Mesenchymal stem cell (in vitro differentiated cells and primary cell): ENCODE measurements at regions not wholly inside any gene's neighbourhood (a gene's known extent, or its start where the extent isn't known, plus 50 kb on each side); places are given as distances from the start of the nearest gene placed in this dataset.

Experiments
- DNase-seq: peaks from one replicate; pipeline ENCODE4 v3.0.0-alpha.2; 2013
- H2AFZ ChIP-seq: one replicate; pipeline ENCODE4 v1.6.1; 2013; ENCODE audit warnings: low read depth, mild to moderate bottlenecking, control low read depth, inconsistent platforms, low read length, moderate library complexity
- H2AK5ac ChIP-seq: 2 replicates; pipeline ENCODE4 v1.6.1; 2013; ENCODE audit warnings: low read length, moderate library complexity, mild to moderate bottlenecking, inconsistent platforms; ENCODE audit not compliant: severe bottlenecking
- H2BK120ac ChIP-seq: one replicate; pipeline ENCODE4 v1.6.1; 2013; ENCODE audit warnings: low read depth, mild to moderate bottlenecking, inconsistent platforms, low read length, moderate library complexity
- H2BK12ac ChIP-seq, 2 experiments: one replicate each; pipeline ENCODE4 v1.6.1; 2013; ENCODE audit warnings: inconsistent platforms in 2 of 2, low read length in 2 of 2, mild to moderate bottlenecking in 2 of 2, moderate library complexity in 2 of 2, control low read depth in 1 of 2
- H2BK15ac ChIP-seq: one replicate; pipeline ENCODE4 v1.6.1; 2013; ENCODE audit warnings: mild to moderate bottlenecking, low read depth, inconsistent platforms; ENCODE audit not compliant: poor library complexity, severe bottlenecking
- H2BK5ac ChIP-seq: 2 replicates; pipeline ENCODE4 v1.6.1; 2013; ENCODE audit warnings: low read depth, mild to moderate bottlenecking, low read length, control low read depth, inconsistent platforms; ENCODE audit not compliant: poor library complexity, severe bottlenecking
- H3K14ac ChIP-seq, 2 experiments: one replicate each; pipeline ENCODE4 v1.6.1; 2013; ENCODE audit warnings: inconsistent platforms in 2 of 2, low read length in 2 of 2, control low read depth in 1 of 2, mild to moderate bottlenecking in 1 of 2, moderate library complexity in 1 of 2
- H3K18ac ChIP-seq, 2 experiments: one replicate each; pipeline ENCODE4 v1.6.1; 2013; ENCODE audit warnings: inconsistent platforms in 2 of 2, low read length in 2 of 2, control low read depth in 1 of 2, low read depth in 1 of 2, mild to moderate bottlenecking in 1 of 2
- H3K23ac ChIP-seq, 2 experiments: one replicate each; pipeline ENCODE4 v1.6.1; 2013; ENCODE audit warnings: inconsistent platforms in 2 of 2, low read length in 2 of 2, mild to moderate bottlenecking in 2 of 2, moderate library complexity in 2 of 2, control low read depth in 1 of 2
- H3K27ac ChIP-seq: 2 replicates; pipeline ENCODE4 v1.5.1; 2013; ENCODE audit warnings: mild to moderate bottlenecking, moderate library complexity, low read length, control low read depth, inconsistent platforms; ENCODE audit not compliant: poor library complexity, severe bottlenecking
- H3K27me3 ChIP-seq, 2 experiments: 2 replicates each; pipeline versions ENCODE4 v1.6.1 to v1.7.0; 2013; ENCODE audit warnings: low read length in 2 of 2, mild to moderate bottlenecking in 2 of 2, moderate library complexity in 2 of 2, control low read depth in 1 of 2, inconsistent platforms in 1 of 2; ENCODE audit not compliant: control insufficient read depth in 1 of 2, insufficient read depth in 1 of 2
- H3K36me3 ChIP-seq, 2 experiments: 2 replicates each; pipeline versions ENCODE4 v1.6.1 to v1.7.0; 2013; ENCODE audit warnings: low read length in 2 of 2, control low read depth in 1 of 2, inconsistent platforms in 1 of 2, low read depth in 1 of 2, mild to moderate bottlenecking in 1 of 2; ENCODE audit not compliant: insufficient read depth in 2 of 2, control insufficient read depth in 1 of 2
- H3K4ac ChIP-seq, 2 experiments: one replicate each; pipeline ENCODE4 v1.6.1; 2013; ENCODE audit warnings: inconsistent platforms in 2 of 2, low read length in 2 of 2, mild to moderate bottlenecking in 2 of 2, moderate library complexity in 2 of 2, control low read depth in 1 of 2, low read depth in 1 of 2
- H3K4me1 ChIP-seq: 2 replicates; pipeline ENCODE4 v1.6.1; 2013; ENCODE audit warnings: low read depth, low read length, control low read depth; ENCODE audit not compliant: control insufficient read depth, insufficient read depth
- H3K4me2 ChIP-seq: 2 replicates; pipeline ENCODE4 v1.6.1; 2013; ENCODE audit warnings: low read length, mild to moderate bottlenecking, inconsistent platforms; ENCODE audit not compliant: poor library complexity, severe bottlenecking
- H3K4me3 ChIP-seq, 2 experiments: 2 replicates each; pipeline versions ENCODE4 v1.5.1 to v1.7.0; 2013; ENCODE audit warnings: low read length in 2 of 2, mild to moderate bottlenecking in 2 of 2, control low read depth in 1 of 2, low read depth in 1 of 2; ENCODE audit not compliant: insufficient read depth in 1 of 2
- H3K79me1 ChIP-seq: replicated peaks from 2 replicates; pipeline ENCODE4 v1.6.1; 2013; ENCODE audit warnings: mild to moderate bottlenecking, control low read depth, low read length, inconsistent platforms; ENCODE audit not compliant: poor library complexity, severe bottlenecking
- H3K9ac ChIP-seq: 2 replicates; pipeline ENCODE4 v1.7.0; 2013; ENCODE audit warnings: mild to moderate bottlenecking, low read length, moderate library complexity
- H3K9me3 ChIP-seq: 2 replicates; pipeline ENCODE4 v1.7.0; 2013; ENCODE audit warnings: mild to moderate bottlenecking, low read length; ENCODE audit not compliant: control insufficient read depth
- H4K8ac ChIP-seq: one replicate; pipeline ENCODE4 v1.6.1; 2013; ENCODE audit warnings: inconsistent platforms, mild to moderate bottlenecking, low read length, moderate library complexity
- H4K91ac ChIP-seq: one replicate; pipeline ENCODE4 v1.6.1; 2013; ENCODE audit warnings: mild to moderate bottlenecking, low read length, inconsistent platforms
- WGBS: methylation state at CpG from one replicate; pipeline ENCODE4 v1.1.7; 2013; ENCODE audit warnings: mixed read lengths; 5-methylcytosine and 5-hydroxymethylcytosine counted together

GRCh38 chr4:132281733-132282132 lies 867.4 kb upstream of the PCDH10 start:
- Histone ChIP-seq H3K9me3 (peaks cover 13% of the 10 kb centered on the region), H3K4me1 (no peaks in the 10 kb centered on the region), H2BK120ac (no peak overlapping the region), H4K8ac (no peak overlapping the region), H3K18ac (no peak overlapping the region), H3K4me2 (no peak overlapping the region), H2BK5ac (no peak overlapping the region), H3K79me1 (no peaks in the 10 kb centered on the region), H3K27me3 (no peaks in the 10 kb centered on the region), H3K4me3 (no peak overlapping the region), H4K91ac (no peak overlapping the region), H2BK12ac (no peak overlapping the region), H3K14ac (no peak overlapping the region), H3K9ac (no peak overlapping the region), H3K23ac (no peak overlapping the region), H3K4ac (no peak overlapping the region), H3K27ac (no peak overlapping the region), H2BK15ac (no peak overlapping the region), H2AK5ac (no peak overlapping the region), H3K36me3 (no peaks in the 10 kb centered on the region), H2AFZ (no peak overlapping the region)
- WGBS = 89% methylated on average over 1 of the region's 4 CpGs
- no peak for DNase-seq

- no peak overlapping the region for H2BK5ac ChIP-seq
- H2BK12ac ChIP-seq = no peak overlapping the region
- H3K18ac ChIP-seq = no peak overlapping the region
- no peak for DNase-seq
- no peak overlapping the region for H3K4ac ChIP-seq
- no peak overlapping the region for H3K4me2 ChIP-seq
- peaks cover 21% of the 10 kb centered on the region for H3K9me3 ChIP-seq
- H2AK5ac ChIP-seq = no peak overlapping the region
- H3K36me3 ChIP-seq = no peaks in the 10 kb centered on the region
- H3K9ac ChIP-seq = no peak overlapping the region
- no peak overlapping the region for H3K4me3 ChIP-seq
- H3K4me1 ChIP-seq = no peaks in the 10 kb centered on the region
- H4K91ac ChIP-seq = no peak overlapping the region
- no peak overlapping the region for H3K27ac ChIP-seq
- no peaks in the 10 kb centered on the region for H3K27me3 ChIP-seq
- WGBS = no CpG with 5 or more reads among the region's 1 CpG
- H2BK120ac ChIP-seq = no peak overlapping the region
- H4K8ac ChIP-seq = no peak overlapping the region
- H3K79me1 ChIP-seq = no peaks in the 10 kb centered on the region
- no peak overlapping the region for H2BK15ac ChIP-seq
- no peak overlapping the region for H2AFZ ChIP-seq
- no peak overlapping the region for H3K23ac ChIP-seq
- H3K14ac ChIP-seq = no peak overlapping the region
These were observed 864.1 kb upstream of the PCDH10 start for GRCh38 chr4:132284910-132285426.

- H3K4me2 ChIP-seq = no peak overlapping the region
- no peak overlapping the region for H2BK5ac ChIP-seq
- no peaks in the 10 kb centered on the region for H3K9me3 ChIP-seq
- no peak overlapping the region for H3K9ac ChIP-seq
- no peaks in the 10 kb centered on the region for H3K36me3 ChIP-seq
- no peaks in the 10 kb centered on the region for H3K79me1 ChIP-seq
- no peak overlapping the region for H3K4me3 ChIP-seq
- no peak overlapping the region for H2BK120ac ChIP-seq
- whole genome bisulfite sequencing = 0% methylated on average over 1 of the region's 1 CpG
- peak; percentile 87 for DNase-seq
- H3K18ac ChIP-seq = no peak overlapping the region
- H2BK12ac ChIP-seq = no peak overlapping the region
- H3K14ac ChIP-seq = no peak overlapping the region
- H3K27me3 ChIP-seq = no peaks in the 10 kb centered on the region
- H3K4me1 ChIP-seq = no peaks in the 10 kb centered on the region
- H2AFZ ChIP-seq = no peak overlapping the region
- H2AK5ac ChIP-seq = no peak overlapping the region
- H3K23ac ChIP-seq = no peak overlapping the region
- no peak overlapping the region for H4K91ac ChIP-seq
- no peak overlapping the region for H2BK15ac ChIP-seq
- H3K4ac ChIP-seq = no peak overlapping the region
- H3K27ac ChIP-seq = no peak overlapping the region
- H4K8ac ChIP-seq = no peak overlapping the region
These were observed 851.7 kb upstream of the PCDH10 start for GRCh38 chr4:132297346-132297745.

- H4K8ac ChIP-seq = no peak overlapping the region
- H2BK5ac ChIP-seq = no peak overlapping the region
- H3K4me3 ChIP-seq = no peak overlapping the region
- H2AK5ac ChIP-seq = no peak overlapping the region
- no peak overlapping the region for H3K9ac ChIP-seq
- no CpG with 5 or more reads among the region's 1 CpG for WGBS
- no peaks in the 10 kb centered on the region for H3K36me3 ChIP-seq
- no peak overlapping the region for H3K4ac ChIP-seq
- no peak for DNase-seq
- H3K23ac ChIP-seq = no peak overlapping the region
- H4K91ac ChIP-seq = no peak overlapping the region
- H3K18ac ChIP-seq = no peak overlapping the region
- H3K4me2 ChIP-seq = no peak overlapping the region
- no peak overlapping the region for H2BK12ac ChIP-seq
- H3K79me1 ChIP-seq = no peaks in the 10 kb centered on the region
- no peaks in the 10 kb centered on the region for H3K27me3 ChIP-seq
- H2AFZ ChIP-seq = no peak overlapping the region
- no peak overlapping the region for H3K27ac ChIP-seq
- no peak overlapping the region for H3K14ac ChIP-seq
- H3K4me1 ChIP-seq = no peaks in the 10 kb centered on the region
- no peak overlapping the region for H2BK120ac ChIP-seq
- no peaks in the 10 kb centered on the region for H3K9me3 ChIP-seq
- H2BK15ac ChIP-seq = no peak overlapping the region
These were observed 849.3 kb upstream of the PCDH10 start for GRCh38 chr4:132299841-132300240.
